IMR-90 (cell line): ENCODE measurements at regions not wholly inside any gene's neighbourhood (a gene's known extent, or its start where the extent isn't known, plus 50 kb on each side); places are given as distances from the start of the nearest gene placed in this dataset.
A peak's percentile ranks its signal among the peaks of the same experiment; 100 is the strongest.

Experiments
- ATAC-seq: fragments of 200-7000 bp; cut with Tn5 transposase; 2 replicates; pipeline ENCODE4 v1.9.1; 2020; ENCODE audit warnings: low read depth, mild to moderate bottlenecking, moderate library complexity
- BruUV-seq: library from RNA; stranded (reverse); fragments of 400-500 nt; replicated peaks from 2 replicates; lab custom pipeline; 2021; lab: Mats Ljungman, UMichigan
- CTCF ChIA-PET: fragments of 300-600 bp; formaldehyde crosslinking; extraction: SDS; loops from one replicate; lab custom pipeline; 2021; ENCODE audit warnings: antibody characterized with exemption; lab: Yijun Ruan, JAX
- POLR2A ChIA-PET: fragments of 300-600 bp; sonication (Branson Sonifier 250); formaldehyde crosslinking; loops from one replicate; lab custom pipeline; 2022; ENCODE audit warnings: antibody characterized with exemption; ENCODE audit not compliant: unreplicated experiment; lab: Charles Lee
- DNase-seq: peaks from one replicate; pipeline ENCODE4 v3.0.0; 2013
- H2AFZ ChIP-seq: replicated peaks from 2 replicates; pipeline ENCODE3; 2013; ENCODE audit warnings: low read length, mild to moderate bottlenecking; ENCODE audit not compliant: poor library complexity
- H2AK5ac ChIP-seq: 2 replicates; pipeline ENCODE4 v1.6.1; 2013; ENCODE audit warnings: low read depth, low read length, inconsistent platforms
- H2AK9ac ChIP-seq: replicated peaks from 2 replicates; pipeline ENCODE3; 2013; ENCODE audit warnings: mild to moderate bottlenecking, low read depth, low read length, moderate library complexity; ENCODE audit not compliant: poor library complexity
- H2BK120ac ChIP-seq: 2 replicates; pipeline ENCODE4 v1.6.1; 2013; ENCODE audit warnings: low read depth, low read length, inconsistent platforms
- H2BK15ac ChIP-seq: 3 replicates; pipeline ENCODE4 v1.6.1; 2013; ENCODE audit warnings: low read depth, low read length, inconsistent platforms
- H2BK20ac ChIP-seq: 2 replicates; pipeline ENCODE4 v1.6.1; 2013; ENCODE audit warnings: low read depth, mild to moderate bottlenecking, inconsistent platforms, low read length, moderate library complexity
- H2BK5ac ChIP-seq: 2 replicates; pipeline ENCODE4 v1.6.1; 2013; ENCODE audit warnings: mild to moderate bottlenecking, low read depth, low read length, inconsistent platforms; ENCODE audit not compliant: poor library complexity, severe bottlenecking
- H3K14ac ChIP-seq: replicated peaks from 2 replicates; pipeline ENCODE4 v1.6.1; 2013; ENCODE audit warnings: low read depth, low read length, inconsistent platforms
- H3K18ac ChIP-seq: 2 replicates; pipeline ENCODE4 v1.6.1; 2013; ENCODE audit warnings: low read depth, low read length, control low read depth
- H3K23ac ChIP-seq: 2 replicates; pipeline ENCODE4 v1.6.1; 2013; ENCODE audit warnings: low read depth, low read length, inconsistent platforms
- H3K27ac ChIP-seq: 2 replicates; pipeline ENCODE4 v1.5.1; 2013; ENCODE audit warnings: mild to moderate bottlenecking, control low read depth, low read length; ENCODE audit not compliant: insufficient read depth
- H3K27me3 ChIP-seq: 2 replicates; pipeline ENCODE4 v1.6.1; 2013; ENCODE audit warnings: low read length; ENCODE audit not compliant: control insufficient read depth, insufficient read depth
- H3K36me3 ChIP-seq: 2 replicates; pipeline ENCODE4 v1.6.1; 2013; ENCODE audit warnings: low read length, mixed read lengths; ENCODE audit not compliant: control insufficient read depth, insufficient read depth
- H3K4ac ChIP-seq: 2 replicates; pipeline ENCODE4 v1.6.1; 2013; ENCODE audit warnings: low read depth, low read length, inconsistent platforms
- H3K4me1 ChIP-seq: 2 replicates; pipeline ENCODE4 v1.6.1; 2013; ENCODE audit warnings: low read length, mixed read lengths; ENCODE audit not compliant: control insufficient read depth, insufficient read depth
- H3K4me2 ChIP-seq: 2 replicates; pipeline ENCODE4 v1.6.1; 2013; ENCODE audit warnings: low read depth, mild to moderate bottlenecking, control low read depth, low read length, moderate library complexity
- H3K4me3 ChIP-seq: 2 replicates; pipeline ENCODE4 v1.5.1; 2013; ENCODE audit warnings: low read depth, mild to moderate bottlenecking, control low read depth, low read length, moderate library complexity; ENCODE audit not compliant: insufficient read depth
- H3K56ac ChIP-seq: 2 replicates; pipeline ENCODE4 v1.6.1; 2013; ENCODE audit warnings: low read length, inconsistent platforms; ENCODE audit not compliant: insufficient read depth; ENCODE audit errors: extremely low read depth
- H3K79me1 ChIP-seq, 2 experiments: 2 replicates each; pipeline ENCODE4 v1.6.1; 2013; ENCODE audit warnings: low read length in 2 of 2, inconsistent platforms in 1 of 2, low read depth in 1 of 2
- H3K9ac ChIP-seq: 2 replicates; pipeline ENCODE4 v1.6.1; 2013; ENCODE audit warnings: low read depth, low read length, control low read depth
- H3K9me1 ChIP-seq: 2 replicates; pipeline ENCODE4 v1.6.1; 2013; ENCODE audit warnings: low read length, inconsistent platforms; ENCODE audit not compliant: insufficient read depth
- H3K9me3 ChIP-seq: 2 replicates; pipeline ENCODE4 v1.6.1; 2013; ENCODE audit warnings: low read length; ENCODE audit not compliant: control insufficient read depth, insufficient read depth
- H4K20me1 ChIP-seq: 2 replicates; pipeline ENCODE4 v1.6.1; 2013; ENCODE audit warnings: low read length, inconsistent platforms; ENCODE audit not compliant: insufficient read depth
- H4K5ac ChIP-seq: 2 replicates; pipeline ENCODE4 v1.6.1; 2013; ENCODE audit warnings: mild to moderate bottlenecking, low read depth, low read length, control low read depth
- H4K8ac ChIP-seq, 2 experiments: 2 replicates each; pipeline ENCODE4 v1.6.1; 2013; ENCODE audit warnings: low read depth in 2 of 2, low read length in 2 of 2, control low read depth in 1 of 2, inconsistent platforms in 1 of 2
- H4K91ac ChIP-seq: 2 replicates; pipeline ENCODE4 v1.6.1; 2013; ENCODE audit warnings: low read depth, low read length, inconsistent platforms; ENCODE audit not compliant: insufficient read depth
- POLR2A ChIP-seq: IDR thresholded peaks from 2 replicates; pipeline ENCODE4 v1.6.1; 2012; ENCODE audit warnings: mild to moderate bottlenecking, low read depth, low read length
- RFX5 ChIP-seq: IDR thresholded peaks from 2 replicates; pipeline ENCODE4 v1.8.0; 2012; ENCODE audit warnings: low read depth, mild to moderate bottlenecking, low read length, moderate library complexity
- SMC3 ChIP-seq: fragments of 150-350 bp; IDR thresholded peaks from 2 replicates; pipeline ENCODE4 v1.6.1; 2016; ENCODE audit warnings: low read depth, mild to moderate bottlenecking, antibody characterized with exemption, low read length, moderate library complexity
- WGBS, 2 experiments: methylation state at CpG; one replicate each; pipeline versions ENCODE4 v1.1.5 to v1.1.7; 2013; ENCODE audit warnings: missing lambda C conversion rate in 2 of 2; ENCODE audit not compliant: insufficient read length in 1 of 2; ENCODE audit errors: extremely low coverage in 2 of 2; 5-methylcytosine and 5-hydroxymethylcytosine counted together
- dilution Hi-C: fragments of 300-500 bp; cut with HindIII; formaldehyde crosslinking; loops from one replicate; pipeline ENCODE4 v1.14.3; 2018; ENCODE audit warnings: low sequenced_read_pairs; ENCODE audit not compliant: unreplicated experiment
- in situ Hi-C: fragments of 300-500 bp; cut with MboI; formaldehyde crosslinking; loops from 3 replicates; pipeline ENCODE4 v1.14.3; 2019; ENCODE audit warnings: low sequenced_read_pairs, inconsistent platforms, mixed read lengths
- intact Hi-C: fragments of 100-400 bp; cut with micrococcal nuclease; formaldehyde crosslinking; loops from 2 replicates; pipeline ENCODE4 v1.10.0; 2022
- TF ChIP-seq, protein P1 (sequence below): fragments of 150-350 bp; IDR thresholded peaks from 2 replicates; pipeline ENCODE4 v1.6.1; 2016; ENCODE audit warnings: low read depth, mild to moderate bottlenecking, low read length, moderate library complexity, borderline replicate concordance
- TF ChIP-seq, protein P2 (sequence below): fragments of 150-350 bp; IDR thresholded peaks from 2 replicates; pipeline ENCODE4 v1.6.1; 2017; ENCODE audit warnings: mild to moderate bottlenecking, antibody characterized with exemption, low read length, low read depth
- TF ChIP-seq, protein P3 (sequence below): conservative IDR thresholded peaks from 2 replicates; pipeline ENCODE4 v1.5.1; 2012; ENCODE audit warnings: mild to moderate bottlenecking, low read depth, low read length, improper control_type of control experiment

DNA sequence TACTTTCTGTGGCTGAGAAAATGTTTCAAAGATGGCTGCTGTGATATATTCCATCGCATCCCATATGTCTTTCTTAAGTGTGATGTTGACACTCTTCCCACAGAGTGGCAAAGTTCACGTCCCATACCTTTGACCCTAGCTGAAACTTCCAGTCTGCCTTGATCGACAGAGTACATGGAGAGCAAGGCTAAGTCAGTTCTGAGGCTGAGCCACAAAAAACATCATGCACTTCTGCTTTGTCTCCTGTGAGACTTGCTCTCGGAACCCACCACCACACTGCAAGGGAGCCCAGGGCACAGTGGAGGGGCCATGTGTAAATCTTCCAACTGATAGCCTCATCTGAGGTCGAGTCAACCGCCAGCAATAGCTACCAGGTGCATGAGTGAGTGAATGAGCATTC lies 431.9 kb upstream of the RUNX1 start:
- peak overlapping the region; percentile 91; the same call in 1 of the 2 replicates for H2AK5ac ChIP-seq
- TF ChIP-seq, protein P1, sequence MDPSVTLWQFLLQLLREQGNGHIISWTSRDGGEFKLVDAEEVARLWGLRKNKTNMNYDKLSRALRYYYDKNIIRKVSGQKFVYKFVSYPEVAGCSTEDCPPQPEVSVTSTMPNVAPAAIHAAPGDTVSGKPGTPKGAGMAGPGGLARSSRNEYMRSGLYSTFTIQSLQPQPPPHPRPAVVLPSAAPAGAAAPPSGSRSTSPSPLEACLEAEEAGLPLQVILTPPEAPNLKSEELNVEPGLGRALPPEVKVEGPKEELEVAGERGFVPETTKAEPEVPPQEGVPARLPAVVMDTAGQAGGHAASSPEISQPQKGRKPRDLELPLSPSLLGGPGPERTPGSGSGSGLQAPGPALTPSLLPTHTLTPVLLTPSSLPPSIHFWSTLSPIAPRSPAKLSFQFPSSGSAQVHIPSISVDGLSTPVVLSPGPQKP, result no peak
- TF ChIP-seq RFX5, result no peak
- TF ChIP-seq, protein P2, sequence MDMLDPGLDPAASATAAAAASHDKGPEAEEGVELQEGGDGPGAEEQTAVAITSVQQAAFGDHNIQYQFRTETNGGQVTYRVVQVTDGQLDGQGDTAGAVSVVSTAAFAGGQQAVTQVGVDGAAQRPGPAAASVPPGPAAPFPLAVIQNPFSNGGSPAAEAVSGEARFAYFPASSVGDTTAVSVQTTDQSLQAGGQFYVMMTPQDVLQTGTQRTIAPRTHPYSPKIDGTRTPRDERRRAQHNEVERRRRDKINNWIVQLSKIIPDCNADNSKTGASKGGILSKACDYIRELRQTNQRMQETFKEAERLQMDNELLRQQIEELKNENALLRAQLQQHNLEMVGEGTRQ, result no peak
- TF ChIP-seq SMC3, result no peak
- no peak for TF ChIP-seq POLR2A
- TF ChIP-seq, protein P3, sequence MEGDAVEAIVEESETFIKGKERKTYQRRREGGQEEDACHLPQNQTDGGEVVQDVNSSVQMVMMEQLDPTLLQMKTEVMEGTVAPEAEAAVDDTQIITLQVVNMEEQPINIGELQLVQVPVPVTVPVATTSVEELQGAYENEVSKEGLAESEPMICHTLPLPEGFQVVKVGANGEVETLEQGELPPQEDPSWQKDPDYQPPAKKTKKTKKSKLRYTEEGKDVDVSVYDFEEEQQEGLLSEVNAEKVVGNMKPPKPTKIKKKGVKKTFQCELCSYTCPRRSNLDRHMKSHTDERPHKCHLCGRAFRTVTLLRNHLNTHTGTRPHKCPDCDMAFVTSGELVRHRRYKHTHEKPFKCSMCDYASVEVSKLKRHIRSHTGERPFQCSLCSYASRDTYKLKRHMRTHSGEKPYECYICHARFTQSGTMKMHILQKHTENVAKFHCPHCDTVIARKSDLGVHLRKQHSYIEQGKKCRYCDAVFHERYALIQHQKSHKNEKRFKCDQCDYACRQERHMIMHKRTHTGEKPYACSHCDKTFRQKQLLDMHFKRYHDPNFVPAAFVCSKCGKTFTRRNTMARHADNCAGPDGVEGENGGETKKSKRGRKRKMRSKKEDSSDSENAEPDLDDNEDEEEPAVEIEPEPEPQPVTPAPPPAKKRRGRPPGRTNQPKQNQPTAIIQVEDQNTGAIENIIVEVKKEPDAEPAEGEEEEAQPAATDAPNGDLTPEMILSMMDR, result no peak
- no peak overlapping the region for H3K56ac ChIP-seq
- H4K8ac ChIP-seq, result peak overlapping the region in 1 of 2 experiments; percentile 59; a peak in 1 of 4 replicates
- no peaks in the 10 kb centered on the region for H3K79me1 ChIP-seq
- no peak overlapping the region for H4K91ac ChIP-seq
- no peak overlapping the region for H2AFZ ChIP-seq
- no peak overlapping the region for H3K27ac ChIP-seq
- BruUV-seq, result no TSS peak
- intact Hi-C loops (no loop called here), dilution Hi-C loops (no loop called here), in situ Hi-C loops (no loop called here)
- H3K14ac ChIP-seq, result peak overlapping the region; percentile 89
- H2BK15ac ChIP-seq, result 0 out of 3 replicates have a peak overlapping the region, but pooled peaks have one; percentile 51
- peak overlapping the region; percentile 60; the same call in 1 of the 2 replicates for H3K4ac ChIP-seq
- H3K23ac ChIP-seq, result peak overlapping the region; percentile 55; the same call in 1 of the 2 replicates
- H3K4me3 ChIP-seq, result no peak overlapping the region
- H3K9ac ChIP-seq, result no peak overlapping the region
- ATAC-seq (no peak), DNase-seq (no peak)
- peaks cover 6% of the 10 kb centered on the region for H3K9me1 ChIP-seq
- peaks cover 10% of the 10 kb centered on the region for H3K4me1 ChIP-seq
- H3K9me3 ChIP-seq, result no peaks in the 10 kb centered on the region
- no peak overlapping the region for H2BK120ac ChIP-seq
- CTCF ChIA-PET, result no interaction called here
- H3K36me3 ChIP-seq, result no peaks in the 10 kb centered on the region
- no peaks in the 10 kb centered on the region for H3K27me3 ChIP-seq
- H4K20me1 ChIP-seq, result no peaks in the 10 kb centered on the region
- no peak overlapping the region for H4K5ac ChIP-seq
- POLR2A ChIA-PET, result no interaction called here
- peak overlapping the region; percentile 39; the same call in 1 of the 2 replicates for H2BK20ac ChIP-seq
- WGBS, 2 experiments, result 86% methylated on average over 1 of the region's 6 CpGs; no CpG with 5 or more reads in 1 of the 2 experiments
- H2AK9ac ChIP-seq, result no peak overlapping the region
- H3K18ac ChIP-seq, result peak overlapping the region; percentile 16; the same call in 1 of the 2 replicates
- no peak overlapping the region for H3K4me2 ChIP-seq
- H2BK5ac ChIP-seq, result no peak overlapping the region
